Gastrocnemius medialis (tissue), 4 donors: ENCODE measurements at regions not wholly inside any gene's neighbourhood (a gene's known extent, or its start where the extent isn't known, plus 50 kb on each side); places are given as distances from the start of the nearest gene placed in this dataset.
A peak's percentile ranks its signal among the peaks of the same experiment; 100 is the strongest.

ENCODE experiments used
- ATAC-seq, 2 donors: fragments of 150-250 bp; one replicate each; pipeline ENCODE4 v1.9.1; 2016
- DNase-seq, 2 donors: peaks; one replicate each; pipeline ENCODE4 v3.0.0-alpha.2; 2019
- H3K27ac ChIP-seq, 4 donors: fragments of 200-600 bp; sonication (generic); 1 replicate in 1 of 4; 2 replicates in 3 of 4; pipeline ENCODE4 v1.5.1; 2016 to 2018; ENCODE audit warnings: mild to moderate bottlenecking in 2 of 4, moderate library complexity in 1 of 4
- H3K27me3 ChIP-seq, 3 donors: fragments of 200-600 bp; sonication (generic) in 2 of 3; 1 replicate in 1 of 3; 2 replicates in 2 of 3; pipeline versions ENCODE4 v1.5.1 to v1.6.0; 2016 to 2019; ENCODE audit warnings: mild to moderate bottlenecking in 1 of 3, moderate library complexity in 1 of 3
- H3K36me3 ChIP-seq, 2 donors: fragments of 200-600 bp; sonication (generic) in 1 of 2; one replicate each; pipeline ENCODE4 v1.5.1; 2017 to 2018
- H3K4me1 ChIP-seq, 2 donors: fragments of 200-600 bp; sonication (generic) in 1 of 2; one replicate each; pipeline ENCODE4 v1.5.1; 2016 to 2017; ENCODE audit warnings: mild to moderate bottlenecking in 2 of 2
- H3K4me3 ChIP-seq, 4 donors: fragments of 200-600 bp; sonication (generic) in 3 of 4; 1 replicate in 1 of 4; 2 replicates in 3 of 4; pipeline ENCODE4 v1.5.1; 2016 to 2019; ENCODE audit warnings: mild to moderate bottlenecking in 2 of 4
- H3K9me3 ChIP-seq, 3 donors: fragments of 200-600 bp; sonication (generic) in 2 of 3; 1 replicate in 1 of 3; 2 replicates in 2 of 3; pipeline ENCODE4 v1.5.1; 2016 to 2019
- POLR2A ChIP-seq, 2 donors: fragments of 450-650 bp; IDR thresholded peaks; one replicate each; pipeline ENCODE4 v1.6.1; 2017; ENCODE audit warnings: antibody characterized with exemption in 2 of 2, mild to moderate bottlenecking in 2 of 2, moderate library complexity in 2 of 2
- in situ Hi-C, 4 donors: fragments of 200-750 bp; cut with MboI; loops; one replicate each; pipeline versions ENCODE4 v1.15.0 to v1.8.0; 2017; ENCODE audit warnings: low sequenced_read_pairs in 4 of 4
- intact Hi-C: fragments of 100-400 bp; cut with DNase I; formaldehyde crosslinking; loops from one replicate; pipeline ENCODE4 v1.15.1; 2023; ENCODE audit warnings: low total_unique reads
- TF ChIP-seq, protein P1 (sequence below), 5 experiments: fragments of 450-650 bp in 3 of 5; fragments of 200-600 bp in 2 of 5; sonication (generic) in 2 of 5; IDR thresholded peaks in 4 of 5; conservative IDR thresholded peaks in 1 of 5; 1 replicate in 4 of 5; 2 replicates in 1 of 5; pipeline ENCODE4 v1.5.1; 2016 to 2019; ENCODE audit warnings: antibody characterized with exemption in 5 of 5, mild to moderate bottlenecking in 3 of 5, moderate library complexity in 3 of 5

DNA sequence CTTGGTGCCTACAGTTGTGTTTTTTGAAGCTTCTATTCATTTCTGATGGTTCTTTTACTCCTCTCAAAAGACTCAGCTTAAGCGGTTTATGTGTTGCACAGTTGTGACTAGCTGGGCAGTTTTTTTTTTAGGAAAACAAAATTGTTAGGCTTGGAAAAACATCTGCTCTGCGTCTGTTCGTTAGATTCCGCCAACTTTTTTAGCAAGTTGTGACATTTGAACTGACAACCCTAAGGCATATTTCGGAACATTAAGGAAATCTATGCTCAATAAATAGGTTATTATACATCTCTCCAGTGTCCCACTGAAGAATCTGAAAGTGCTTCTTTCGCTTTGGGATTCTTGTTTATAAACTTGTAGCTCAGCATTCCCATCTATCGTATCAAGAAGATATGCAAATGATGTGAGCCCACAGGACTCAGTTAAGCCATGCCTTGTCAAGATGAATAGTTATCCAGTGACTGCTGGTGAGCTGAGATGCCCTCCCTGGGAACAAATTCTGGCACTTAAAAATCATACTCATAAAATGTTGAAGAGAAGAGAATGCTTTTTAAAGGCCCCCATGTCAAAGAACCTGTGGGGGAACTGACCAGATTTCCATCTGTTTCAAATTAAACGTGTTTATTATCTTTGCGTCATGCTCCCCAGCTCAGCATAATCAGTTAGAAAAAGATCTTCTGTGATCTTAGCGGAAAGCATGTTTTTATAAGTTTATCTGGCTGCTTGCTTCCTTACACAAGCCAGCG lies 109.0 kb upstream of the FAM20A start:
- ATAC-seq = peak in 1 of 2 donors; percentile 42
- H3K9me3 ChIP-seq = no peaks in the 10 kb centered on the region
- peak overlapping the region in 3 of 4 donors; percentile 29 to 62 (median 47) for H3K27ac ChIP-seq

DNA sequence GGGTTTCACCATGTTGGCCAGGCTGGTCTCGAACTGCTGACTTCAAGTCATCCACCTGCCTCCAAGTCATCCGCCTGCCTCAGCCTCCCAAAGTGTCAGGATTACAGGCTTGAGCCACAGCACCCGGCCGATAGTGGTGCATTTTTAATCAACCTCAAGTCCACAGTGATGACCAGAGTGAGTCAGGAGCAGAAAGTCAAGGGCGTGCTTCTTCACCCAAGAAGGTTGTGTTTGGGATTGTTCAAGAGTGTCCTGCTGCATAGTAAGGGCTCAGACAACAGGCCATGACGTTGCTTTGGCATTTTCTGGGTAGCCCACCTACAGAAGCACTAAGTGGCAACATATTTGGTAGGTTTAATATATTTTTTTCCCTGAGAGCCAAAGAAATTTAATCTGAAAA lies 108.3 kb upstream of the FAM20A start:
- ATAC-seq = no peak
- H3K27ac ChIP-seq = no peak overlapping the region
- in situ Hi-C loops = no loop called here
- TF ChIP-seq, protein P1, sequence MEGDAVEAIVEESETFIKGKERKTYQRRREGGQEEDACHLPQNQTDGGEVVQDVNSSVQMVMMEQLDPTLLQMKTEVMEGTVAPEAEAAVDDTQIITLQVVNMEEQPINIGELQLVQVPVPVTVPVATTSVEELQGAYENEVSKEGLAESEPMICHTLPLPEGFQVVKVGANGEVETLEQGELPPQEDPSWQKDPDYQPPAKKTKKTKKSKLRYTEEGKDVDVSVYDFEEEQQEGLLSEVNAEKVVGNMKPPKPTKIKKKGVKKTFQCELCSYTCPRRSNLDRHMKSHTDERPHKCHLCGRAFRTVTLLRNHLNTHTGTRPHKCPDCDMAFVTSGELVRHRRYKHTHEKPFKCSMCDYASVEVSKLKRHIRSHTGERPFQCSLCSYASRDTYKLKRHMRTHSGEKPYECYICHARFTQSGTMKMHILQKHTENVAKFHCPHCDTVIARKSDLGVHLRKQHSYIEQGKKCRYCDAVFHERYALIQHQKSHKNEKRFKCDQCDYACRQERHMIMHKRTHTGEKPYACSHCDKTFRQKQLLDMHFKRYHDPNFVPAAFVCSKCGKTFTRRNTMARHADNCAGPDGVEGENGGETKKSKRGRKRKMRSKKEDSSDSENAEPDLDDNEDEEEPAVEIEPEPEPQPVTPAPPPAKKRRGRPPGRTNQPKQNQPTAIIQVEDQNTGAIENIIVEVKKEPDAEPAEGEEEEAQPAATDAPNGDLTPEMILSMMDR (IDR thresholded peaks at IDR 0.05 in 4 of 5, conservative IDR thresholded peaks at IDR 0.05 in 1 of 5) = no peak
- TF ChIP-seq POLR2A (IDR thresholded peaks at IDR 0.05) = no peak
- H3K4me3 ChIP-seq = no peak overlapping the region
- no peak for DNase-seq
- H3K27me3 ChIP-seq = no peaks in the 10 kb centered on the region
- no peaks in the 10 kb centered on the region for H3K9me3 ChIP-seq
- no peaks in the 10 kb centered on the region for H3K36me3 ChIP-seq
- H3K4me1 ChIP-seq = no peaks in the 10 kb centered on the region
- intact Hi-C loops = no loop called here

More for the DNA sequence above, 109.0 kb upstream of the FAM20A start:
- in situ Hi-C loops (no loop called here), intact Hi-C loops (no loop called here)
- H3K4me1 ChIP-seq = no peaks in the 10 kb centered on the region
- TF ChIP-seq, protein P1 (IDR thresholded peaks at IDR 0.05 in 4 of 5, conservative IDR thresholded peaks at IDR 0.05 in 1 of 5) = no peak
- TF ChIP-seq POLR2A (IDR thresholded peaks at IDR 0.05) = no peak
- H3K4me3 ChIP-seq = peak overlapping the region in 1 of 4 donors; percentile 13
- DNase-seq = no peak
- H3K27me3 ChIP-seq = no peaks in the 10 kb centered on the region
- H3K36me3 ChIP-seq = no peaks in the 10 kb centered on the region

DNA sequence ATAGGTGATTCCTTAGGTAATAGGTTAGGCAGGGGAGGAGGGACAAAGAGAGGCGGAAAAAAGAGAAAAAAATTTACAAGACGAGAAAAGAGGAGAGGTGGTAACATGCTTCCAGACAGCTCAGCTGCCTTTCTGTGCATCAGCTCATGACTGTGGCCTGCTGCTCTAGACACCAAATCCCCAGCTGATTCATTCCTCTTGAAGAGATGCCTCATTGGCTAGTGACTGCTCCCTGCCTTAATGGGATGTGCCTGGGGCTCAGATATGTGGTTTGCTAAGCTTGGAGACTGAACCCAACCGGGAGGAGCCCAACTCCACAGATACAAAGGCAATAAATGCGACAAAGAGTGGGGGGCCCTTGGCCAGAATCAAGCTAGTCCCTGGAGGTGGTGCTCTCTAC lies 105.9 kb upstream of the FAM20A start:
- in situ Hi-C loops (no loop called here), intact Hi-C loops (no loop called here)
- Histone ChIP-seq H3K27me3 (no peaks in the 10 kb centered on the region), H3K9me3 (no peaks in the 10 kb centered on the region), H3K4me1 (no peaks in the 10 kb centered on the region), H3K4me3 (no peak overlapping the region), H3K27ac (no peak overlapping the region), H3K36me3 (no peaks in the 10 kb centered on the region)
- ATAC-seq (peak in 1 of 2 donors; percentile 46), DNase-seq (no peak)
- TF ChIP-seq, protein P1 (IDR thresholded peaks at IDR 0.05 in 4 of 5, conservative IDR thresholded peaks at IDR 0.05 in 1 of 5) = no peak
- no peak for TF ChIP-seq POLR2A (IDR thresholded peaks at IDR 0.05)

DNA sequence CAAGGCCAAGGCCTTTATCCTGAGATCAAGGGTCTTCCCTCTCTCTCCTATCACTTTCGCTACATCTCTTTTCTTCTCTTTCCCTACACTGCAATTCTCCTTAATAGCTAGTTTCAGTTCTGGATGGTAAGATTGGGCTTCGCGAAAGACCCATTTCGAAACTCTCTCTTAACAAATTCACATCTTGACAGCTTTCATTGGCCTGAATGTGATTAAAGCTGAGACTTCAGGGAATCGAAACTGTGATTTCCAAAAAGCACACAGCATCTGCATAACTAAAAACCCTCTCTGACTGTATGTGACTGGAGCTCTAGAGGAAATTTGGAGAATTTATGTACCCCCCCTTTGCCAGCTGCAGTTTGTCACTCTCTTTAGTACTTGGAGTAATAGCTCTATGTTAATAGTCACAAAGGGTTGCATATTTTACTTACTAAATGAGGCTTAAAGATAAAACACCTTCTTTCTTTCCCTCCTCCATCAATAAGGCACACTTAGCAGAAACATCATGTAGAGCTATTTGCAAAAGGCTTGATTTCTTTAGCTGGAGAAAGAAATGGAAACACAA lies 105.3 kb upstream of the FAM20A start:
- Histone ChIP-seq H3K27me3 (no peaks in the 10 kb centered on the region), H3K36me3 (no peaks in the 10 kb centered on the region), H3K9me3 (no peaks in the 10 kb centered on the region), H3K4me1 (no peaks in the 10 kb centered on the region), H3K4me3 (no peak overlapping the region), H3K27ac (no peak overlapping the region)
- intact Hi-C loops (no loop called here), in situ Hi-C loops (no loop called here)
- ATAC-seq = no peak
- DNase-seq = no peak
- no peak for TF ChIP-seq POLR2A (IDR thresholded peaks at IDR 0.05)
- TF ChIP-seq, protein P1 (IDR thresholded peaks at IDR 0.05 in 4 of 5, conservative IDR thresholded peaks at IDR 0.05 in 1 of 5) = no peak
